ENCODE measurements at regions not wholly inside any gene's neighbourhood (a gene's known extent, or its start where the extent isn't known, plus 50 kb on each side); places are given as distances from the start of the nearest gene placed in this dataset.
"Not testable (repeated sequence)": the region's sequence is repeated elsewhere in the genome, so short reads cannot be mapped to it uniquely, and the experiment has no call there.

DNA sequence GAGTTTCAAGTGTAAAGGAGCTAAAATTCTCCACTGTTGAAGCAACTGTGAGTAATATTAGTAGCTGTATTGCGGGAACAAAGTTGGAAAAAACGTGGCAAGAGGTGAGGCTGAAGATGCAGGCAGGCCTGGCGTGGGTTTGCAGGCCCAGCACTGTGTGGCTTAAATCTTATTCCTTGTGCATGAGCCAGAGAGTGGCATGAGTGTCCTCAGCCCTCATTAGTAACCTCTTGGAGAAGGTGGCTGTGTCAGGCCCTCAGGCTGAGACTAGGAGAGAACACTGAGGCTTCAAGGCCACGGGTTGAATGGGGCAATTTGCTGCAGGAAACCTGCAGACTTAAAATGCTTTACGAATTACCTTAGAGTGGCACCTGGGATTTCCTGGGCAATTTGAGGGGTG, 372.7 kb upstream of the CITED2 start:
- no peak for DNase-seq

DNA sequence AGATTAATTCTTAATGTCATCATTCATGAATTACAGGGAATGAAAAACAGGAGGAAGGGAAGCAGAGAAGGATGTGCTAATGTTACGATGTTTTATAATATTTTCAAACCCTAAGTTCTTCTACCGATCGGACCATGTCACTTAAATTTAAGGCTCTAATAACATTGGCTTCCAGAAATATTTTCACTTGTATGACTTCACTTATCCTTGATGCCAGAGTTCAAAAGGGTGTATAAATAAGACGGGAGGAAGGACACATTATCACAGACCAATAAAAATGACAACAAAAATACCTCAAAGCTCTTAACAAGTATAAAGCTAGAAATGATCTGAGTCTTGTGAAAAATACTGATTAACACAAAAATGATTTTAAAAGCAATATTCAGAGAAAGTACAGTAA, 370.4 kb upstream of the CITED2 start:
- DNase-seq = no peak

DNA sequence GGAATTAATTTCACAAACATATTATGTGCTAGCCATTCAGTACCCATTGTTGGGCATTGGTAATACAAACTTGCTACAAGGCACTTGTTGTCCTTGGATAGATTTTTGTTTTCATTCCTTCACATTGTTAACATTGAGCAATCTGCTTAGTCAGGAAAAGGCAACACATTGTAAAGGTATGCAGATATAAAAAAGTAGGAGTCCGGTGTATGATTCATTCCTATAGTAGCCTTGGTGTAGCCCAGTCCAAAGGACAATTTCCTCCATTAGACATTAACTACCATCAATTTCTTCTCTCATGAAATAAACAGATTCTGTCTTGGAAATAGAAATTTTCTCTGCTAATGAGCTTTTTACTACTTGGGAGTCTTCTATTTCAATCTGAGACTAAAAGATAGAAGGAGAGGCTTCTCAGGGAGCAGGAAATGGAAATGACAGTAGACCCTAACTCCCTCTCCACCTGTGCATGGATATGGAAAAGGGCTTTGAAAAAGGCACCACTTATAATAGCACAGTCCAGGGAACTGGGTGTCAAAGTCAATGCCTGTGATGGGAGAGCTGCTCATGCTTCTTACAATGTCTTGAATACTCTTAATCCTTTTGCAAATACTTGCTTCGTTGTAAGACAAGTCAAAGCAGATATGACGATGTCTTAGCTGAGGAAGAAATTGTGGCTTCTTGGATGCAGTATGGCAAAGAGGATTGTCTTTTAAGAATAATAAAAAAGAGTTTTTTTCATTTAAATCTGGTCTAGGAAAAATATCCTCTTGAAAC, 369.4 kb upstream of the CITED2 start:
- no peak for DNase-seq

DNA sequence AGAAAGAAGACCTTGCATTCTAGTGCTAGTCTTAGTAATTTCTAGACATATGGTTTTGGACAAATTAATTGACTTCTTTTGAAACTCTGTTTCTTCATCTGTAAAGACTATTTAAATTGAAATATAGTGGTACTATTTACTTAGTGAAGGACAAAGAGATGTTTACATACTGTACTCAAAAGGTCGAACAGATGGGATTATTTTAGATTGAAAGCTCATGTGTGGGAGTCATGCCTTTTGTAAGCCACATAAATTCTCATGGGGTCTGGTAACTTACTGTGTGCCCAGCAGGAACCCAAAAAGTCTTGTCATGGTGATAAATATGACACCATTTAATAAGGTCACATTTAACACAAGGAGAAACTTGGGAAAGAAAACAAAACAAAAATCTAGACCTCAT, 368.2 kb upstream of the CITED2 start:
- no peak for DNase-seq

DNA sequence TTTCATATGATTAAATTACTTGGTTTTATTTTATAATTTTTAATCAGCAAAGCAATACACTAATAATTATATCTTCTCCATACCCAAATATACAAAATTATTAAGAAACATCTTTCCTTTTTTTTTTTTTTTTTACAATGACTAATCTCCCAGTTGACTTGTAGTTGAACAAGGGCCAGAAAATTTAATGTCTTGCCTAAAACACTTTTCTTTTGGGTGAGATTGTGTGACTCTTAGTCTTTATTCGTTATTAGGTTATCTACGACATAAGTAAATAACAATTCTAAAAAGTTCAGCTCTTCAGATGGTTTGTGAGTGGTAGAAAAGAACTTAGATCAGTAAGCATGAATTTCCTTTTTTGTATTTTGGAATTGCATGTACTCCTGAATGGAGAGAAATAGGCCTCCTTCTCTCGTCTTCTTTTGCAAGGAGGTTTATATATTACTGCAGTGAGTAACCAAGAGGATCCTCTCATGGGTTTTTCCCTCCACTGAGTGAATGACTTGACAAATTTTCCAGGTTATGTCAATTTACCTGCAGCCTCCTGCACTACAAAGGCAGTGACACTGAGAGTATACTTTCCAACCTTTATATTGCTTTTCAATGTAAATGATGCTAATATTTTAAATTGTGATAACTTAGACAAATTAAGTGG, 364.5 kb upstream of the CITED2 start:
- DNase-seq = no peak

DNA sequence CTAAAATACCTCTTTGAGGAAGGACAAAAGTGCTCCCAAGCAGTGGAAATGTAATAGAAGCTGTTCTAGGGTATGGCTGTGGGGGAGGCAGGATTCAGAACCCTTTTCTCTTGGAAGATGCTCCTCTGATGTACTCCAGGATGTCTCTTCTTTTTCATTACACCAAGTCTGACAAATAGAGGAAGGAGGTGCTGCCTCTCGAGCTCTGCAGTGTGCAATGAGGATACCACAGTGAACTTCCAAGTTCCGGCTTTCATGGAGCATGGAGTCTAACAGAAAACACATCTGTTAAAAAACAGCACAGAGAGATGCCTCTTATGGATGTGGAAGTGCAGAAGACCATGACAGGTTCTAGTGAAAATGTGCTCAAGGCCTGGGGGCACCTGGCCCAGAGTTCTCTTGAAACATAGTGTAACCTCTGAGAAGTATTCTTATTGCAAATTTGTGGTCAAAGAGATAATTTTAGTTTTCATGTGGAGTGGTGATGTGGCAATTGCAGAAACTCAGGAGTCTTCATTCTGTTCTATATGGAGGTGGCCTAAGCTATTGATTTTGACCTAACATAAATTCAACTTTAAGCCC, 362.0 kb upstream of the CITED2 start:
- DNase-seq = no peak

DNA sequence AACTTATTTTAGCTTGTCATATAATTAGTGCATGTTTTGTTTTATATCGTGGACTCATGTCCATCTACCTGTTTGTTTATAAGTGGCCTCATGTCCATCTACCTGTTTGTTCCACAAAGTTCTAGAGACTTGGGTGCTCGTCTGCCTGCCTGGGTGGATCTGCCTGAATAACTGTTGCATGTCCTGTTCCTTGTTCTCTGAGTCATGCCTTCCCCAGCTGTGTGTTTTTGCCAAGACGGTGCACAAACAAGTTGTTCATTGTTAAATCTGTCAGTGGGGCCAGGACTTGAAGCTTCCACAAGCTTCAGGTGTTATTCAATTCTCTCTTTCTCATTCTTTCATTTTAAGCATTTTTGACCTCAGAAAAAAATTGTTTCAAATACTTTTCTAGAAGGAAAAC, 358.0 kb upstream of the CITED2 start:
- no peak for DNase-seq

DNA sequence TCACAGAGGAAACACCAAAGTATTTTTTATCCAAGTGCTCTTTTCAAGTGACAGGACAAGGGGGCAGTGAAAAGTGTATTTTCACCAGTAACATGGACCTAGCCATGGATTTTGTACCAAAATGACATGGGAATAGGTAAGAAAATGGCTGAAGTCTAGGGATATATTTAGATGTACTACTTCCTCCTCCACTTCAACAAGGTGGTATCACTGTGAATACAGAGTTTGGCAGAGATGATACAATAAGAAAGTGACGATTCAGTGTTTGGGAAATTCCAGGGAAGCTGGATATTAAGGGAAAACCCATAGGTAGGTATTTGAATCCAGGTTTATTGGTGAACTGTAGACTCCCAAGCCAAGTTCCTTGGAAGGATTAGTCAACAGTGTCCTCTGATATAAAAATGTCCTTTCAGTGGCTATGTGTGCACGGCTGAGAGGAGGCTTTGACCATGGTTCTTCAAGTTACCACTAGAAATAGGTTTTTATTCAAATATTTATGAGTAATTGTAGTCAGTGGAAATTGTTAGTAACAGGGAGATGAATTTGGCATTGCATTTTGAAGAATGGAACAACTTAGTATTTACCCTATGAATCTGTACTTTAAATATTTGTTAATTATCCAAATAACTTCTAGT, 356.0 kb upstream of the CITED2 start:
- DNase-seq = no peak

DNA sequence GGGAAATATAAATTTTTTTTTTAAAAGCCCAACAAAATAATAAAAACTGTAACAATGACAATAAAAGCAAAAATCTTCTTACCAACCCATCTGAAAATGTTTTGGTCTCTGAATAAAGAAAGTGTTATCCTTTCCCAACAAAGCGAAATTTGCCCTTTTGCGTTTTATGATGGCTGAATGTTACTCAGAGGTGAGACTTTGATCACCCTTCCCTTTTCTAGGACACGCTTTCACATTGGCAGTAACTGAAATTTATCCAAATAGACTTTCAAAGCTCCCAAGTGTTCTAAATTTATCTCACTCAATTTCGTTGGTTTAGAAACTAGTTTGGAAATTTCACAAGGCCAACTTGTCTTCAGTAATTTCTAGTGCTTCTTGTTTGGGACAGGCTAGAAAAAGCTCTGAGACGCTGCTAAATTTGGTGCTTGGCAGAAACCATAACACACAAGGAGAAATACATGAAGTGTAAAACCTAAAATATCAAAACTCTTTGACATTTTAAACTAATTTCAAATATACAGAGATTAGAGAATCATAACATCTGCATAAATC, 354.5 kb upstream of the CITED2 start:
- no peak for DNase-seq

DNA sequence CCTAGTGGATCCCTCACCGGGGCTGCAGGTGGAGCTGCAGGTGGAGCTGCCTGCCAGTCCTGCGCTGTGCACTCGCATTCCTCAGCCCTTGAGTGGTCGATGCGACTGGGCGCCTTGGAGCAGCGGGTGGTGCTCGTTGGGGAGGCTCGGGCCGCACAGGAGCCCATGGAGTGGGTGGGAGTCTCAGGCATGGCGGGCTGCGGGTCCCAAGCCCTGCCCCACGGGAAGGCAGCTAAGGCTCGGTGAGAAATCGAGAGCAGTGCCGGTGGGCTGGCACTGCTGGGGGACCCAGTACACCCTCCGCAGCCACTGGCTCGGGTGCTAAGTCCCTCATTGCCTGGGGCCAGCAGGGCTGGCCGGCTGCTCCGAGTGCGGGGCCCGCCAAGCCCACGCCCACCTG, 351.8 kb upstream of the CITED2 start:
- DNase-seq = not testable (repeated sequence)

DNA sequence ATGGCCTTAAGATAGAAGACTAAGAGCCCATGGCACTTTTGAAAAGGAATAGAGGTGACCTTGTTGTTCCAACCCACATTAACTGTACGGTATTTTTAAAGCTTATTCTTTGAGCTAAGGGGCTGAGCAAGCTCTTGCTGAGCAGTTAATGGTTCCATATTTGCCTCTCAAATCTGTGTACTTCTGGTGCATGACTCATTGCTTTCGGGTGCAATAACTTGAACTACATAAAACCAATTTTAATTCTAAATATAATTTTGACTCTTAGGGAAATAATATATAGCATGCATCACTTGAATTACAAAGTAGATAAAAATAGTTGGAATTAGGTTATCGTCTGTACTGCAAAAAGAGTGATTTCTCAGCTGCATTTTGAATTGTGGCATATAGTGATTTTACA, 348.1 kb upstream of the CITED2 start:
- no peak for DNase-seq

DNA sequence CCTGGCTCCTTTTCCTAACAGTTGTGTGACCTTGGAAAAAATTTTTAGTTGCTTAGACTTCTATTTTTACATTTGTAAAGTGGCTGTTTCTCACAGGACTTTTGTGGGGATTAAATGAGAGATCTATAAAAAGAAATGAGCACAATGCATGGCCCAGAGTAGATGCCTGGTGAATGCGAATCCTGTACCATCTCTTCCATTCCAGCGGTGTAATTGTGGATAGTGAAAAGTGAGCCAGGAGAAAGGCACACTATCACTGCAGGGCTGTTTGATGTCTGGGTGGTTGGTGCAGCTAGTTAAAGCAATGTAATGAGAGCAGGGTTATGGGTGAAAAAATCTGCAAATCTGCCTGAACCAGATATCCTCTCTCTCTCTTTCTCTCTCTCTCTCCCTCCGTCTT, 347.5 kb upstream of the CITED2 start:
- DNase-seq = no peak

DNA sequence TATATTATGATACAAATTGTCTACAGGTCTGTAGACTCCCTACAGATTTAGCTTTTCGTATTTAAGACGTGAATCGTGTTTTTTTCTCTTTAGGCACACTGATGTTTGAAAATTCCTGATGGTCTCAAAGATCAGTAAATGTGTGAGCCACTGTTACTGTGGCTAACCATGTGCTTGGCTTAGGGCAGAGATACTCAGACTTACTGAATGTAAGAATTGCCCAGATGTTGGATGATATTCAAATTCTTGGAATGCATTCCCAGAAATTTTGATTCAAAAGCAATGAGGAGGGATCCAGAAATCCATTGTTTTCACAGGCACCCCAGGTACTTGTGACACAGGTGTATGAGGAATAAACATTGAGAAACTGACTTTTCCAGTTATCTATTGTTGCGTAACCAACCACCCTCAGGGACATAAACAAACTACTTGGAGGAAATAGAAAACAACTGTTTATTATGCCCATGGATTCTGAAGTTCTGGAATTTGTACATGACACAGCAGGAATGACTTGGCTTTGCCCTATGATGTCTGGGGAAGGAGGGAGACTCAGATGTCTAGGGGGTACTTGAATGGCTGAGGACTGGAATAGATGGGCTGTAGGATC, 339.6 kb upstream of the CITED2 start:
- DNase-seq = no peak

DNA sequence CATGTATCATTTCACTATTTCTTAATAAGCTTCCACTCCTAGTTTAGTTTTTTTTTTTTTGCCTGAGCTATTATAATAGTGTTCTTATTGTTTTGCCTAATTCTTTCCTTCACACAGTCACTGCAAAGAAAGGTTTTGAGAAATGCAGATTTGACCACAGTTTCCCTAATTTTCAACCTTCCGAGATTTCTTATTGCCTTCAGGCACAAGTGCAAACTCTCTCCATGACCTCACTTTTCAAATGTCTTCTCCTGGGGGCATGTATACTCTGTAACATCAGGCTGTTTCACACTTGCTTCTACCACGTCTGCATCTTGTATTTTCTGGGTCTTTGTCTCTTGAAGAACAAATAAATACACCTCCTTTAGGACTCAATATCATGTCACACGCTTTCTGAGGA, 339.0 kb upstream of the CITED2 start:
- no peak for DNase-seq

DNA sequence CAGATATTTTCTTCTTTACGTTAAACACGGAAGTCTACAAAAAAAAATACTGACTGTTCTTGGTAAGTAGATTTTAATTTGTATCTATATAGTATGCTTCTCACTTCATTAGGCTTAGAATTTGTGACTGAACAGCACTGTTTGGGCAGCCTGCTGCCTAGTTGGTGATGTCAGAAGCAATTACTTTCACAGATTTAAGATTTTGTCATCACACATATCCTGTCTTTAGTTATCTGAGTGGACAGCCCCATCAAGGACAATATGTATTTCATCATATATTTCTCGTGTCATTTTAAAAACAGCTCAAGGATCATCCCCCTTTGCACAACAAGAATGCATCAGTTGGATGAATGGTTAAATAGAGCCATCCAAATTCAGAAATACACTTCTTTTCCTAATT, 338.4 kb upstream of the CITED2 start:
- no peak for DNase-seq

DNA sequence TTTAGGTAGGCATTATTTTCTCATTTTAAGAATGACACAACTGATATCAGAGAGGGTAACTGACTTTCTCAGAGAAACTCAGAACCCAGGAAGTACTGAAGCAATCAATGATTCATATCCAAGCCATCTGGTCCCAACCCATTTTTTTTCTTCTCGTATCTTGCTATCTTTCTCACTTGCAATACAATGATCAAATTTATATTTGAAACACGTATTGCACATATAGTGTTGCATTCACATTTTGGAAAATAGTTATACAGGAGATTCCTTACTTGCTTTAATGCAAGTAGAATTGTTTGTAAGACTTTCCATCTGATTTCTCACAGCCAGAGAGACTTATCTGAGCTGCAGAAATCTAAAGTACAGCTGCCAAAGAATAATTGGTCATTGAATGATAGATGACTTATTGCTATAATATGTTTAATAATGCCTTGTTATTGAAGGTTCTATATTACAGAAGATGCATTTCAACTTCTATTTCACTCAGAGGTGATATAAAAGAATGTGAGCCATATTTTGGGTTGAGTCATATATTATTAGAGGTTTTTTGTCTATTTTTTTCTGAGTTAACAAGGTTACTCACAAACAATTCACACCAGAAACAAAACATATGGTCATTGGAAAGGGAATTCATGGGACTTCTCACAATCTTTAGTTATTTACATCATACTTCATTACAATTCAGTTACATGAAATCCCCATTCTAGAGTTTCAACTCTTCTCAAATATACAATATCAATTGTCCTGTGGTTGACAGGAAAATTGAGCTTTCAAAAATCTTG, 337.5 kb upstream of the CITED2 start:
- DNase-seq = no peak

DNA sequence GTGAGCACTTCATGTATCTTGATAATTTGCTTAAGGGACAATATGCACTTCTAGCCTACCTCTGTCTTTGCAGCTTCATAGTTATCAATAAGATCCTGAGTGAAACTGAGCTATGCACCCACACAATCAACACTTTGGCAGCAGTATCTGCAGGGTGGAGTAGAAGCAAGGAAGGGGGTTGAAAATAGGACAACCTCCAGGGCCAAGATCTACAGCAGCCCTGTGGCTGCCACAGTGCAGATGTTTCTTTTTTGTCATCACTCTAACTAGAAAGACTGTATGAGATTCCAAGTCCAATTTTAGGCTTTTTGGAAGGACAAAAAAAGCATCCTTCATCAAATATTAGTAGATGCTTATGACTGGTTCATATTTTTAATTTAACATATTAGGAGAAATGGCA, 336.1 kb upstream of the CITED2 start:
- no peak for DNase-seq

DNA sequence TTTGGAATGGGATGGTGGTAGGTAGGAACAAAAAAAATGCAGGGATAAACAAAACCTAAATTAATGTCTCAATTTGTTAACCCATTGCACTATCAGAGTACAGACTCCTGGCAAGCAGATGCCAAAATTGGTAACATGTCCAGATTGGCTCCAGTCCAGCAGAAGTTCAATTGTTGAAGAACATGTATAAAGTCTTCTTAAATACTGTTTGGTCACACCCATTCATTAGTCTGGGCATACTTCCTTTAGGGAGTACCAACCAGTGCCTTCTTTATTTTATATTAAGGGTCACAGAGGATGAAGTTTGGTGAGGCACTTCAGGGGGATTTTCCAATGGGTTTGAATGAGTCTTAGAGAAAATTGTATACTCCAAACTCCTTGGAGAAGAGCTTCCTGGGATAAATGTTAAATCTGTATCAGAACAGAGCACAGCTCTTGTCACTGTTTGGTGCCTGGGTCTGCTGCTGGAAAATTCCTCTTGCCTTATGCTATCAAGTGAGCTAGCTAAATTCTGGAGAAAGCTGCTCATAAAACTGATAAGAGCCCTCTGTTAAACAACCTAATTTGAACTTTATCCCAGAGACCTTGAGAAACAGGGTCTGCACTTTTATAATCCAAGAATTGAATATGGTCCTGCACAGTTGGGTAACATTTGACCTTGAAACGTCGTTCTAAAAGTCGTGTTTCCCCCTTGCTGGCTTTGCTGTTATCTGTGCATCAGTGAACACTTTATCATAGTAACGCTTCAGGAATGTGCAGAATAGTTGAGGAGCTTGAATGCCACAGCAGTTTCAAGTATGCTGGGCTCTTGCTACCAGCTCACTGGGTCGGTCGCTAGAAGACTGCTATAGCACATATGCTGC, 334.1 kb upstream of the CITED2 start:
- DNase-seq = no peak

DNA sequence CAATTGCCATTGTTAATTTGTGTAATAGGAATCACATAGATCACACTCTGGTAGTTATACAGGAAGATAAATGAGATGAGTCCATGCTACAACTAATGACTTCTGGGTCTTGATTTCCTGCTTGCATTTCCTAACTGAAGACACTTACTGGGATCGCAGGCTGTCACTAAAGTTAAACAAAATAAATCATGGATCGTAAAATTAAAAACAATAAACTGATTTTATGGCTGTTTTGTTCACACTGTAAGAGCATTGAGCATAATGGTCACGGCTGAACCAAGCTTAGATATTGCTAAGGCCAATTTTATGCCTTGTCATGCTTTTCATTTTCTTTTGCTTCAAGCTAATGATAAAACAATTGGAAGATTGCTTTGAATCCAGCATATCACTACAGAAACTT, 332.5 kb upstream of the CITED2 start:
- DNase-seq = no peak

DNA sequence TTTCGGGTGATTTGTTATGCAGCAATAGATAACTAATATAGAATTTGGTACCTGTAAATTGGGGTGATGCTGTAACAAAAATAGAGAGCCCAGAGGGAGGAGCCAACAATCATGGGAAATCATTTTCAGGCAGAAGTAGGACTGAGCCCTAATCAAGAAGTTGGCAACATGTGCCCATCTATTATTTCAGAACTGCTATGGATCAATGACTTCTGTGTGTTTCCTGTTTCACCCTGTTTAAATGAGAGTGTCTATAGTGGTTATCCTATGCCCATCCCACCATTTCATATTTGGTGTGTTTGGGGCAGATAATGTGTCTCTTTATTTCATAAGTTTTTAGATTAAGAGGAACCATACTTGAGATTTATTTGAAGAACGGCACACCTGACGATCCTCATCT, 330.8 kb upstream of the CITED2 start:
- DNase-seq = no peak

DNA sequence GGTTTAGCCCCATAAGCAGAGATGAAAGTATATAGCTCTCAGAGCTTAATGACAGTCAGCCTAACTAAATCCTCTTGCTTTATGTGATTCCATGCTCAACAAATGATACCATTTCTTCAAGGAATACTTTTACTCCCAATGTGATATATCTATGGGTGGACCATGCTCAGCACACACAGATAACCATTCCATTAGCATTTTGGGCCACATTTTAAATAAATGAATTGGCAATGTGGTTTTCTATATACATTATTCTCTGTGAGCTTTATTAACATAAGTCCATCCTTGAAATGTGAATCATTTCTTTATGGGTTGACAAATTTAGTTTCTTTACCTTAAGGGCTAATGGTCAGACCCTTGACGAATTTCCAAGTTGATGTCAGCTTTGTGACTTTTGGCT, 329.3 kb upstream of the CITED2 start:
- DNase-seq = no peak
